Stimulated activated effector memory CD8-positive, alpha-beta T cell treated with anti-CD3 and anti-CD28 coated beads, Interleukin-12 subunit alpha, Interleukin-12 subunit beta, amount 100 ng/mL, for 72 hours (primary cell): ENCODE measurements at regions not wholly inside any gene's neighbourhood (a gene's known extent, or its start where the extent isn't known, plus 50 kb on each side); places are given as distances from the start of the nearest gene placed in this dataset.
"Not testable (repeated sequence)": the region's sequence is repeated elsewhere in the genome, so short reads cannot be mapped to it uniquely, and the experiment has no call there.

ENCODE experiments used
- ATAC-seq: fragments of 150-1000 bp; cut with Tn5 transposase; 2 replicates; pipeline ENCODE4 v1.10.0; 2021
- DNase-seq, 2 donors: peaks; one replicate each; pipeline ENCODE4 v3.0.0; 2021 to 2022; ENCODE audit warnings: low spot score in 2 of 2
- H3K27ac Mint-ChIP-seq: one replicate; pipeline ENCODE4 v1.8.0; 2022; ENCODE audit warnings: mild to moderate bottlenecking, mixed read lengths
- H3K36me3 Mint-ChIP-seq: one replicate; pipeline ENCODE4 v1.8.0; 2022; ENCODE audit warnings: mild to moderate bottlenecking, mixed read lengths
- H3K4me1 Mint-ChIP-seq: one replicate; pipeline ENCODE4 v1.8.0; 2022; ENCODE audit warnings: mixed read lengths
- H3K4me3 Mint-ChIP-seq: one replicate; pipeline ENCODE4 v1.8.0; 2022; ENCODE audit warnings: mild to moderate bottlenecking, mixed read lengths
- H3K9me3 Mint-ChIP-seq: one replicate; pipeline ENCODE4 v1.8.0; 2022; ENCODE audit warnings: mixed read lengths

DNA sequence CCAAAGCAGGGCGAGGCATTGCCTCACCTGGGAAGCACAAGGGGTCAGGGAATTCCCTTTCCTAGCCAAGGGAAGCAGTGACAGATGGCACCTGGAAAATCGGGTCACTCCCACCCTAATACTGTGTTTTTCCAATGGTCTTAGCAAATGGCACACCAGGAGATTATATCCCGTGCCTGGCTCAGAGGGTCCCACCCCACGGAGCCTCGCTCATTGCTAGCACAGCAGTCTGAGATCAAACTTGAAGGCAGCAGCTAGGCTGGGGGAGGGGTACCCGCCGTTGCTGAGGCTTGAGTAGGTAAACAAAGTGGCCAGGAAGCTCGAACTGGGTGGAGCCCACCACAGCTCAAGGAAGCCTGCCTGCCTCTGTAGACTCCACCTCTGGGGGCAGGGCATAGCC, 664.6 kb downstream of the NUP35 start:
- H3K9me3 Mint-ChIP-seq = peaks cover 13% of the 10 kb centered on the region
- H3K4me3 Mint-ChIP-seq, H3K36me3 Mint-ChIP-seq, H3K27ac Mint-ChIP-seq, H3K4me1 Mint-ChIP-seq, ATAC-seq, DNase-seq: not testable (repeated sequence)

DNA sequence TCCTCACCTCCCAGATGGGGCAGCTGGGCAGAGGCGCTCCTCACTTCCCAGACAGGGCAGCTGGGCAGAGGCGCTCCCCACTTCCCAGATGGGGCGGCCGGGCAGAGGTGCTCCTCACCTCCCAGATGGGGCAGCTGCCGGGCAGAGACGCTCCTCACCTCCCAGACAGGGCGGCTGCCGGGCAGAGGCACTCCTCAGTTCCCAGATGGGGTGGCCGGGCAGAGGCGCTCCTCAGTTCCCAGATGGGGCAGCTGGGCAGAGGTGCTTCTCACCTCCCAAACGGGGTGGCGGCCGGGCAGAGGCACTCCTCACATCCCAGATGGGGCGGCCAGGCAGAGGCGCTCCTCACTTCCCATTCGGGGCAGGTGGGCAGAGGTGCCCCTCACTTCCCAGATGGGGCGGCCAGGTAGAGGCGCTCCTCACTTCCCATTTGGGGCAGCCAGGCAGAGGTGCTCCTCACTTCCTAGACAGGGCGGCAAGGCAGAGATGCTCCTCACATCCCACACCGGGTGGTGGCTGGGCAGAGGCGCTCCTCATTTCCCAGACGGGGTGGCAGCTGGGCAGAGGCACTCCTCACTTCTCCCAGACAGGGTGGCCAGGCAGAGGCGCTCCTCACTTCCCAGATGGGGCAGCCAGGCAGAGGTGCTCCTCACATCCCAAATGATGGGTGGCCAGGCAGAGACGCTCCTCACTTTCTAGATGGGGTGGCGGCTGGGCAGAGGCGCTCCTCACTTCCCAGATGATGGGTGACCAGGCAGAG, 668.1 kb downstream of the NUP35 start:
- H3K36me3 Mint-ChIP-seq, ATAC-seq, DNase-seq, H3K4me3 Mint-ChIP-seq, H3K4me1 Mint-ChIP-seq, H3K27ac Mint-ChIP-seq: not testable (repeated sequence)
- H3K9me3 Mint-ChIP-seq = peaks cover 11% of the 10 kb centered on the region

DNA sequence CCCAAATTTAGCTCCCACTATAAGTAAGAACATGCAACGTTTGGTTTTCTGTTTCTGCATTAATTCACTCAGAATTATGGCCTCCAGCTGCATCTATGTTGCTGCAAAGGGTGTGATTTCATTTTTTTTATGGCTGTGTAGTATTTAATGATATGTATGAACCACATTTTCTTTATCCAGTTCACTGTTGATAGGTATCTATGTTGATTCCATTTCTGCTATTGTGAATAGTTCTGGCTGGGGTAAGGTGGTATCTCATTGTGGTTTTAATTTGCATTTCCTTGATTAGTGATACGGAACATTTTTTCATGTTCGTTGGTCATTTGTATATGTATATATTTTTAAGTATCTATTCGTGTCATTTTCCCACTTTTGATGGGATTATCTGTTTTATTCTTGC, 674.3 kb downstream of the NUP35 start:
- Mint-ChIP-seq H3K36me3 (no peaks in the 10 kb centered on the region), H3K27ac (no peak overlapping the region), H3K4me3 (no peak overlapping the region), H3K9me3 (peaks cover 13% of the 10 kb centered on the region), H3K4me1 (no peaks in the 10 kb centered on the region)
- ATAC-seq (no peak), DNase-seq (no peak)

DNA sequence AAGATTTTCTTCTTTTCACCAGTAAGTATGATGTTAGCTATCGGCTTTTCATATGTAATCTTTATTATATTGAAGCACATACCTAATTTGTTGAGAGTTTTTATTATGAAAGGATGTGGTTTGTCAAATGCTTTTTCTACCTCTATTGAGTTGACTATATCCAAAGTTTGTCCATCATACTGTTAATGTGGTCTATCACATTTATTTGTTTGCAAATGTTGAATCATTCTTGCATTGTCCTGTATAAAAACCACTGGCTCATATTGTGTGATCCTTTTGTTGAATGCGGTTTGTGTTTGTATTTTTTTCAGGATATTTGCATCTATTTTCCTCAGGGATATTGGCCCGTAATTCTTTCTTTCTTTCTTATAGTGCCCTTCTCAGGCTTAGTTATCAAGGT, 675.5 kb downstream of the NUP35 start:
- Mint-ChIP-seq H3K4me3 (no peak overlapping the region), H3K27ac (no peak overlapping the region), H3K9me3 (peaks cover 7% of the 10 kb centered on the region), H3K36me3 (no peaks in the 10 kb centered on the region), H3K4me1 (no peaks in the 10 kb centered on the region)
- ATAC-seq (no peak), DNase-seq (no peak)

DNA sequence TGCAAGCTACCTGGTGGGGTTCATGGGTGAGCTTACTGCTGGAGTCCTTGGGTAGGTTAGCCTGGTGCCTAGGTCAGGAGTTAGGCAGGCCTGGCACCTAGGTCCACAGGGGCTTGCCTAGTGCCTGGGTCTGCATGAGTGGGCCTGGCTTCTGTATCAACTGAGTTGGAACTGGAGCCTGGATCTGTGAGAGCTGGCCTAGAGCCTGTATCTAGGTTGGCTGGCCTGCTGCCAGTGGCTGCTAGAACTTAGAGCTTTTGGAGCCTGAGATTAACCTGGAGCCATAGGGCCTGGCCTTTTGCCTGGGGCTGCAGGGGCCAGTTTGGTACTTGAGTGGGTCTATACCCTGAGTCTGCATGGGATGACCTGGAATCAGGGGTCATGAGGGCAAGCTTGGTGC, 679.4 kb downstream of the NUP35 start:
- no peak overlapping the region for H3K27ac Mint-ChIP-seq
- H3K4me3 Mint-ChIP-seq = no peak overlapping the region
- no peaks in the 10 kb centered on the region for H3K36me3 Mint-ChIP-seq
- H3K9me3 Mint-ChIP-seq = peaks cover 12% of the 10 kb centered on the region
- no peak for DNase-seq
- no peaks in the 10 kb centered on the region for H3K4me1 Mint-ChIP-seq
- ATAC-seq = no peak

DNA sequence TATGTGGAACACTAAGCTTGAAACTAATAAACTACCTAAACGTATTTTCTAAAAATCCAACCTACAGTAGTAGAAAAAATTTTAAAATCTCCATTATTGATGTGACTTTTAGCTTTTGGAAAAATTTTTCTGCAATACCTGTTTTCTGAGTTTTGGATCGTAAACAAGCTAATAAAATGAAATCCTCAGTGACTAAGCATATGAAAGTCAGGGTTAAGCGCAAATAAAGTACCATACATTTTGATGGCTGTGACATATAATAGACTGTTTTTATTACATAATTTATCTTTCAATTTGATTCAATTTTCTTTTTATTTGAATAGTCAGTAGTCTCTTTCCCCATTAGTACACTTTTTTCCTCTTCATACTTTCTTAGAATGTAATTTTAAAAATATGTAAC, 683.6 kb downstream of the NUP35 start:
- H3K4me1 Mint-ChIP-seq = no peaks in the 10 kb centered on the region
- peaks cover 11% of the 10 kb centered on the region for H3K9me3 Mint-ChIP-seq
- ATAC-seq (no peak), DNase-seq (no peak)
- no peak overlapping the region for H3K27ac Mint-ChIP-seq
- H3K4me3 Mint-ChIP-seq = no peak overlapping the region
- no peaks in the 10 kb centered on the region for H3K36me3 Mint-ChIP-seq

DNA sequence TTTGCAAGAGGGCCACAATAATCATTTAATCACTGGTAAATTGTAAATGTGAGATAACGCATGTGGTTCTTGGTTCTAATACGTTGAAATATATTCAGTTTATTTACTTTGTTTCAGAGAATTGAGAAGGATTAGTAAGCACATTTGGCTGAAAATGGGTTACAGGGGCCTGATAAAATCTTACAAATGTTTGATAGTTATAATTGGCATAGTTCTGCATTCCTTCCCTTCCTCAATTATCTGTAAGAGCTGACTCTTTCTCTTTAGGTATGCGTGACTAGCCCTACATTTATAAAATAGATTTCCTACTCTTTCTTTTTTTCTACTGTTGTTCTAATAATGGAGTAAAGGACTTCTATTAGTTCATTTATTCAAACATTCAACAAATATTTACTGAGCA, 685.2 kb downstream of the NUP35 start:
- Mint-ChIP-seq H3K9me3 (peaks cover 8% of the 10 kb centered on the region), H3K4me1 (no peaks in the 10 kb centered on the region), H3K36me3 (no peaks in the 10 kb centered on the region), H3K27ac (no peak overlapping the region), H3K4me3 (no peak overlapping the region)
- no peak for ATAC-seq
- no peak for DNase-seq

DNA sequence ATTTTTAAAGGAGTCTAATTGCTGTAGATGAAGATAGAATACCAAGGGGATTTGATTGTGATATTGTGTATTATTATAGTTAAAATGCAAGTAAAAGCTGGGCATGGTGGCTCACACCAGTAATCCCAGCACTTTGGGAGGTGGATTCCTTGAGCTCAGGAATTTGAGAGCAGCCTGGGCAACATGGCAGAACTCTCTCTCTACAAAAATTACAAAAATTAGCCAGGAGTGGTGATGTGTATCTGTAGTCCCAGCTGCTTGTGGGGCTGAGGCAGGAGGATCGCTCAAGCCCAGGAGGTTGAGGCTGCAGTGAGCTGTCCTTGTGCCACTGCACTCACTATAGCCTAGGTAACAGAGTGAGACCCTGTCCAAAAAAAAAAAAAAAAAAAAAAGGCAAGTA, 687.0 kb downstream of the NUP35 start:
- no peaks in the 10 kb centered on the region for H3K36me3 Mint-ChIP-seq
- H3K9me3 Mint-ChIP-seq = peaks cover 6% of the 10 kb centered on the region
- H3K4me1 Mint-ChIP-seq = no peaks in the 10 kb centered on the region

DNA sequence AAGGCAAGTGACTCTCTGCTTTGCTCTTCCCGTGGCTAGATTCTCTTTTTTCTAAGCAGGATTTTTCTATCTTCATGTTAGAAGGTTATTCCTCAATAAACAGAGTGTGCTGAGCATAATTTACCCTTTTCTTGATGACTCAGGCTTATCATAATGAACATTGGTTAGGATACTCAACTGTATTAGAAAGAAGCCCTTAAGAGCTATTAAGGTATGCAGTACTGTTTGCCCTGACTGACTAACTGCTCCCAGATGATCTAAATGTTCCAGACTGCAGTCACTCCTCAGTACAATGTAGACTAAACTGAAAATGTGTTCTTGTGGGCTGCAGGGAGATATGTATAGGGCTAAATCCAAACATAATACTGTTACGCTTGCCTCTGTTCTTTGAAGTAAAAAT, 687.8 kb downstream of the NUP35 start:
- DNase-seq (no peak), ATAC-seq (no peak)
- Mint-ChIP-seq H3K4me1 (no peaks in the 10 kb centered on the region), H3K9me3 (peaks cover 6% of the 10 kb centered on the region), H3K27ac (no peak overlapping the region), H3K4me3 (no peak overlapping the region), H3K36me3 (no peaks in the 10 kb centered on the region)

More for the DNA sequence above, 687.0 kb downstream of the NUP35 start:
- H3K4me3 Mint-ChIP-seq = no peak overlapping the region
- DNase-seq (no peak), ATAC-seq (no peak)
- H3K27ac Mint-ChIP-seq = no peak overlapping the region

DNA sequence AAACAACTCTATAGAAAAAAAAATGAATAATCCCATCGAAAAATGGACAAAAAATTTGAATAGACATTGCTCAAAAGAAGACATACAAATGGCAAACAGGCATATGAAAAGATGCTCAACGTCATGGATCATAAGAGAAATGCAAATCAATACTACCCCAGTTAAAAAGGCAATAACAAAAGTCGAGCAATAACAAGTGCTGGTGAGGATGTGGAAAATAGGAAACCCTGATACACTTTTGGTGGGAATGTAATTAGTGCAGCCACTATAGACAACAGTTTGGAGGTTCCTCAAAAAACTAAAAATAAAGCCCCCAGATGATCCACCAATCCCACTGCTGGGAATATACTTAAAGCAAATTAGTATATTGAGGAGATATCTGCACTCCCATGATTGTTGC, 701.5 kb downstream of the NUP35 start:
- Mint-ChIP-seq H3K27ac (no peak overlapping the region), H3K9me3 (peaks cover 19% of the 10 kb centered on the region), H3K36me3 (no peaks in the 10 kb centered on the region), H3K4me1 (no peaks in the 10 kb centered on the region), H3K4me3 (no peak overlapping the region)
- DNase-seq (no peak), ATAC-seq (no peak)

DNA sequence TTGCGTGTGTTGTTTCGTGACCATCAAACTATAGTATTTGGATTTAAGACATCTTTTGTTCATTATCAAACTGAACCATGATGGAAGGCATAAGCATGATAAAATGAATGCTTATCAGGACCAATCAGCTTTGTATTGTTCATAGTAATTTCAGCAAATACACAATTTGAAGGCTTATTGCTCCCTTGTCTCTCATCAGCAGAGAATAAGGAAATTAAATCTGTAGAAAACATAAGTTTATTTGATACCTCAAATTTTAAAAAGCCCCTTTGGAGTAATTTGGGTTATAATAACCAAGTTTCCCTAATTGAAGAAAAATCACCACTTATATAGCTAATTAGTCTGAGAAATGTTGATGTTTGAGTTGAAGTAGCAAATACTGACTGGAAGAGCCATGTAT, 705.7 kb downstream of the NUP35 start:
- Mint-ChIP-seq H3K36me3 (no peaks in the 10 kb centered on the region), H3K4me3 (no peak overlapping the region), H3K27ac (no peak overlapping the region), H3K4me1 (no peaks in the 10 kb centered on the region), H3K9me3 (peaks cover 11% of the 10 kb centered on the region)
- DNase-seq (no peak), ATAC-seq (no peak)

DNA sequence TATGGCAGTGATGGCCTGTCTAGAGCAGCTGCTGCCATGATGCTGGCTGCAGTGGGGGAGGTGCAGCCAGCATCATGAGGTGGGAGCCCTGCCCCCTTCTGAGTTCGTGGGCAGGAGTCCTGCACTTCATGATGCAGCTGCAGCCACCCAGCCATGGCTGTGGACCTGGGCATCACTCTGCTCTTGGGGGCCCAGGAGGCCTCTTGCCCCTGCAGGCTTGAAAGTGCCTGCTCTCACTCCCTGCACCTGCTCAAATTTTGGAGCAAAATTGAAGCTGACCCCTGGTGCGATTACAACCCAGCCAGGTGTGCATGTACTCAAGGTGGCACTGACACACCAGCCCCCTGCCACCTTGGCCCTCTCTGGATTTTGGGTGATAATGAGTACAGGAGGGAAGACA, 712.9 kb downstream of the NUP35 start:
- Mint-ChIP-seq H3K4me3 (no peak overlapping the region), H3K27ac (no peak overlapping the region), H3K4me1 (no peaks in the 10 kb centered on the region), H3K36me3 (no peaks in the 10 kb centered on the region), H3K9me3 (peaks cover 10% of the 10 kb centered on the region)
- DNase-seq (no peak), ATAC-seq (no peak)

DNA sequence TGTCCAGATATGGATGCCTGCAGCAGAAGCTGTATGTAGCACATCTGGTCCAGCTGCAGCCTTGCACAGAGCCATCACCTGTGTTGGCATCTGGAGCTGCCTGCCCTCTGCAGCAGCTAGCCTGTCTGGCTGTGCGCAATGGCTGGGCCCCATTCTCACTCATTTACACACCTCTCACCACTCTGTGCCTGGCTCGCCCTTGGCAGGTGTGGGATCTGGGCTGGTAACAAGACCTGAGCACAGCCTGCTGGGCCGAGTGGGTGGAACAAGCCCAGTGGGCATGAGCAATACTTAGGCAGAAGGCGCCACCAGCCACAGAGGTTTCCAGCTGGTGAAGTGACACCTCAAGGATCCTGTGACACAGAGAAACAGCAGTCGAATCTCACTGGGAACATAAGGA, 714.1 kb downstream of the NUP35 start:
- H3K4me3 Mint-ChIP-seq = no peak overlapping the region
- H3K36me3 Mint-ChIP-seq = no peaks in the 10 kb centered on the region
- no peaks in the 10 kb centered on the region for H3K4me1 Mint-ChIP-seq
- no peak overlapping the region for H3K27ac Mint-ChIP-seq
- DNase-seq (no peak), ATAC-seq (no peak)
- peaks cover 13% of the 10 kb centered on the region for H3K9me3 Mint-ChIP-seq

DNA sequence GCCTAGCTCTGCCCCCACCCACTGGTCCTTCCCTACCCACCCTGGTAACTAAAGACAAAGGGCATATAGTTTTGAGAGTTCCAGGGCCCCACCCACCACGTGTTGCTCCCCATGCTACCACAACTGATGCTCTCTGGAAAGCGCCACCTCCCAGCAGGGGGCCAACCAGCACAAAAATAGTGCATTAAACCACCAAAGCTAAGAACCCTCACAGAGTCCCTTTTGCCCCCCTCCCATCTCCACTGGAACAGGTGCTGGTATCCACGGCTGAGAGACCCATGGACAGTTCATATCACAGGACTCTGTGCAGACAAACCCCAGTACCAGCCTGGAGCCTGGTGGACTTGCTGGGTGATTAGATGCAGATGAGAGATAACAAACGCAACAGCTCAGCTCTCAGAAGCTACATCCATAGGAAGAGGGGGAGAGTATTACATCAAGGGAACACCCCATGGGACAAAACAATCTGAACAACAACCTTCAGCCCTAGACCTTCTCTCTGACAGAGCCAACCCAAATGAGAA, 715.9 kb downstream of the NUP35 start:
- ATAC-seq (no peak), DNase-seq (no peak)
- Mint-ChIP-seq H3K36me3 (no peaks in the 10 kb centered on the region), H3K9me3 (peaks cover 16% of the 10 kb centered on the region), H3K4me3 (no peak overlapping the region), H3K4me1 (no peaks in the 10 kb centered on the region), H3K27ac (no peak overlapping the region)

DNA sequence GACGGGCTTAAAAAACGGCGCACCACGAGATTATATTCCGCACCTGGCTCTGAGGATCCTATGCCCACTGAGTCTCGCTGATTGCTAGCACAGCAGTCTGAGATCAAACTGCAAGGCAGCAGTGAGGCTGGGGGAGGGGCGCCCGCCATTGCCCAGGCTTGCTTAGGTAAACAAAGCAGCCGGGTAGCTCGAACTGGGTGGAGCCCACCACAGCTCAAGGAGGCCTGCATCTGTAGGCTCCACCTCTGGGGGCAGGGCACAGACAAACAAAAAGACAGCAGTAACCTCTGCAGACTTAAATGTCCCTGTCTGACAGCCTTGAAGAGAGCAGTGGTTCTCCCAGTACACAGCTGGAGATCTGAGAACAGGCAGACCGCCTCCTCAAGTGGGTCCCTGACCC, 725.6 kb downstream of the NUP35 start:
- DNase-seq, ATAC-seq, H3K36me3 Mint-ChIP-seq, H3K4me1 Mint-ChIP-seq, H3K4me3 Mint-ChIP-seq, H3K27ac Mint-ChIP-seq: not testable (repeated sequence)
- peaks cover 16% of the 10 kb centered on the region for H3K9me3 Mint-ChIP-seq

DNA sequence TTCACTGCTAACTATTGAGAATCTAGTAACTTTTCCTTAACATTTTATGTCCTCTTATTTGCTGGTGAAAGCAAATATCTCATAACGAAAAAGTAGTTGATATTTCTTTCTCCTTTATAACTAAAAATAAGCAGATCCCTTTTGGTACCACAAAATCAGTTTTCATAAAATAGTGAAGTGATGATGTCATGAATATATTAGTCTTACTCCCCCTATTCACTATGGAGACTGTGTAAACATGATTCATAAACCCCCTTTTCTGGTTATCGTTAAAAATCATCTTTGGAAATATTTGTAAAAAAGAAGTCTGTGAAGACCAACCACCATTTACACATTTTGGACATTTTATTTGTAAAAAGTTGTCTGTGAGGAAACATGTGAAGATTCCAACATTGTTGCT, 734.9 kb downstream of the NUP35 start:
- no peak overlapping the region for H3K4me3 Mint-ChIP-seq
- peaks cover 5% of the 10 kb centered on the region for H3K9me3 Mint-ChIP-seq
- no peak overlapping the region for H3K27ac Mint-ChIP-seq
- H3K4me1 Mint-ChIP-seq = no peaks in the 10 kb centered on the region
- no peak for ATAC-seq
- no peak for DNase-seq
- H3K36me3 Mint-ChIP-seq = no peaks in the 10 kb centered on the region
